IMR-90 (cell line): ENCODE measurements at regions not wholly inside any gene's neighbourhood (a gene's known extent, or its start where the extent isn't known, plus 50 kb on each side); places are given as distances from the start of the nearest gene placed in this dataset.

Source experiments
- ATAC-seq: fragments of 200-7000 bp; cut with Tn5 transposase; 2 replicates; pipeline ENCODE4 v1.9.1; 2020; ENCODE audit warnings: low read depth, mild to moderate bottlenecking, moderate library complexity
- BruUV-seq: library from RNA; stranded (reverse); fragments of 400-500 nt; replicated peaks from 2 replicates; lab custom pipeline; 2021; lab: Mats Ljungman, UMichigan
- CTCF ChIA-PET: fragments of 300-600 bp; formaldehyde crosslinking; extraction: SDS; loops from one replicate; lab custom pipeline; 2021; ENCODE audit warnings: antibody characterized with exemption; lab: Yijun Ruan, JAX
- POLR2A ChIA-PET: fragments of 300-600 bp; sonication (Branson Sonifier 250); formaldehyde crosslinking; loops from one replicate; lab custom pipeline; 2022; ENCODE audit warnings: antibody characterized with exemption; ENCODE audit not compliant: unreplicated experiment; lab: Charles Lee
- DNase-seq: peaks from one replicate; pipeline ENCODE4 v3.0.0; 2013
- H2AFZ ChIP-seq: replicated peaks from 2 replicates; pipeline ENCODE3; 2013; ENCODE audit warnings: low read length, mild to moderate bottlenecking; ENCODE audit not compliant: poor library complexity
- H2AK5ac ChIP-seq: 2 replicates; pipeline ENCODE4 v1.6.1; 2013; ENCODE audit warnings: low read depth, low read length, inconsistent platforms
- H2AK9ac ChIP-seq: replicated peaks from 2 replicates; pipeline ENCODE3; 2013; ENCODE audit warnings: mild to moderate bottlenecking, low read depth, low read length, moderate library complexity; ENCODE audit not compliant: poor library complexity
- H2BK120ac ChIP-seq: 2 replicates; pipeline ENCODE4 v1.6.1; 2013; ENCODE audit warnings: low read depth, low read length, inconsistent platforms
- H2BK15ac ChIP-seq: 3 replicates; pipeline ENCODE4 v1.6.1; 2013; ENCODE audit warnings: low read depth, low read length, inconsistent platforms
- H2BK20ac ChIP-seq: 2 replicates; pipeline ENCODE4 v1.6.1; 2013; ENCODE audit warnings: low read depth, mild to moderate bottlenecking, inconsistent platforms, low read length, moderate library complexity
- H2BK5ac ChIP-seq: 2 replicates; pipeline ENCODE4 v1.6.1; 2013; ENCODE audit warnings: mild to moderate bottlenecking, low read depth, low read length, inconsistent platforms; ENCODE audit not compliant: poor library complexity, severe bottlenecking
- H3K14ac ChIP-seq: replicated peaks from 2 replicates; pipeline ENCODE4 v1.6.1; 2013; ENCODE audit warnings: low read depth, low read length, inconsistent platforms
- H3K18ac ChIP-seq: 2 replicates; pipeline ENCODE4 v1.6.1; 2013; ENCODE audit warnings: low read depth, low read length, control low read depth
- H3K23ac ChIP-seq: 2 replicates; pipeline ENCODE4 v1.6.1; 2013; ENCODE audit warnings: low read depth, low read length, inconsistent platforms
- H3K27ac ChIP-seq: 2 replicates; pipeline ENCODE4 v1.5.1; 2013; ENCODE audit warnings: mild to moderate bottlenecking, control low read depth, low read length; ENCODE audit not compliant: insufficient read depth
- H3K27me3 ChIP-seq: 2 replicates; pipeline ENCODE4 v1.6.1; 2013; ENCODE audit warnings: low read length; ENCODE audit not compliant: control insufficient read depth, insufficient read depth
- H3K36me3 ChIP-seq: 2 replicates; pipeline ENCODE4 v1.6.1; 2013; ENCODE audit warnings: low read length, mixed read lengths; ENCODE audit not compliant: control insufficient read depth, insufficient read depth
- H3K4ac ChIP-seq: 2 replicates; pipeline ENCODE4 v1.6.1; 2013; ENCODE audit warnings: low read depth, low read length, inconsistent platforms
- H3K4me1 ChIP-seq: 2 replicates; pipeline ENCODE4 v1.6.1; 2013; ENCODE audit warnings: low read length, mixed read lengths; ENCODE audit not compliant: control insufficient read depth, insufficient read depth
- H3K4me2 ChIP-seq: 2 replicates; pipeline ENCODE4 v1.6.1; 2013; ENCODE audit warnings: low read depth, mild to moderate bottlenecking, control low read depth, low read length, moderate library complexity
- H3K4me3 ChIP-seq: 2 replicates; pipeline ENCODE4 v1.5.1; 2013; ENCODE audit warnings: low read depth, mild to moderate bottlenecking, control low read depth, low read length, moderate library complexity; ENCODE audit not compliant: insufficient read depth
- H3K56ac ChIP-seq: 2 replicates; pipeline ENCODE4 v1.6.1; 2013; ENCODE audit warnings: low read length, inconsistent platforms; ENCODE audit not compliant: insufficient read depth; ENCODE audit errors: extremely low read depth
- H3K79me1 ChIP-seq, 2 experiments: 2 replicates each; pipeline ENCODE4 v1.6.1; 2013; ENCODE audit warnings: low read length in 2 of 2, inconsistent platforms in 1 of 2, low read depth in 1 of 2
- H3K9ac ChIP-seq: 2 replicates; pipeline ENCODE4 v1.6.1; 2013; ENCODE audit warnings: low read depth, low read length, control low read depth
- H3K9me1 ChIP-seq: 2 replicates; pipeline ENCODE4 v1.6.1; 2013; ENCODE audit warnings: low read length, inconsistent platforms; ENCODE audit not compliant: insufficient read depth
- H3K9me3 ChIP-seq: 2 replicates; pipeline ENCODE4 v1.6.1; 2013; ENCODE audit warnings: low read length; ENCODE audit not compliant: control insufficient read depth, insufficient read depth
- H4K20me1 ChIP-seq: 2 replicates; pipeline ENCODE4 v1.6.1; 2013; ENCODE audit warnings: low read length, inconsistent platforms; ENCODE audit not compliant: insufficient read depth
- H4K5ac ChIP-seq: 2 replicates; pipeline ENCODE4 v1.6.1; 2013; ENCODE audit warnings: mild to moderate bottlenecking, low read depth, low read length, control low read depth
- H4K8ac ChIP-seq, 2 experiments: 2 replicates each; pipeline ENCODE4 v1.6.1; 2013; ENCODE audit warnings: low read depth in 2 of 2, low read length in 2 of 2, control low read depth in 1 of 2, inconsistent platforms in 1 of 2
- H4K91ac ChIP-seq: 2 replicates; pipeline ENCODE4 v1.6.1; 2013; ENCODE audit warnings: low read depth, low read length, inconsistent platforms; ENCODE audit not compliant: insufficient read depth
- BHLHE40 ChIP-seq: fragments of 150-350 bp; IDR thresholded peaks from 2 replicates; pipeline ENCODE4 v1.6.1; 2016; ENCODE audit warnings: mild to moderate bottlenecking, low read depth, low read length
- CEBPB ChIP-seq: IDR thresholded peaks from 2 replicates; pipeline ENCODE4 v1.6.1; 2012; ENCODE audit warnings: low read depth, low read length, improper control_type of control experiment
- CHD1 ChIP-seq: IDR thresholded peaks from 2 replicates; pipeline ENCODE4 v1.6.1; 2012; ENCODE audit warnings: low read depth, low read length, improper control_type of control experiment
- FOS ChIP-seq: fragments of 150-350 bp; IDR thresholded peaks from 2 replicates; pipeline ENCODE4 v1.6.1; 2016; ENCODE audit warnings: low read depth, low read length
- MAFK ChIP-seq: IDR thresholded peaks from 2 replicates; pipeline ENCODE4 v1.6.1; 2012; ENCODE audit warnings: low read depth, low read length, improper control_type of control experiment
- MAZ ChIP-seq: IDR thresholded peaks from 2 replicates; pipeline ENCODE4 v1.6.1; 2012; ENCODE audit warnings: low read depth, mild to moderate bottlenecking, low read length, improper control_type of control experiment, moderate library complexity, borderline replicate concordance
- MXI1 ChIP-seq: IDR thresholded peaks from 2 replicates; pipeline ENCODE4 v1.6.1; 2012; ENCODE audit warnings: low read depth, mild to moderate bottlenecking, low read length, moderate library complexity, borderline replicate concordance
- NFE2L2 ChIP-seq: fragments of 150-350 bp; IDR thresholded peaks from 2 replicates; pipeline ENCODE4 v1.6.1; 2016; ENCODE audit warnings: low read depth, mild to moderate bottlenecking, low read length
- POLR2A ChIP-seq: IDR thresholded peaks from 2 replicates; pipeline ENCODE4 v1.6.1; 2012; ENCODE audit warnings: mild to moderate bottlenecking, low read depth, low read length
- RAD21 ChIP-seq: IDR thresholded peaks from 2 replicates; pipeline ENCODE4 v1.6.1; 2012; ENCODE audit warnings: low read length, improper control_type of control experiment
- RCOR1 ChIP-seq: IDR thresholded peaks from 2 replicates; pipeline ENCODE4 v1.6.1; 2012; ENCODE audit warnings: mild to moderate bottlenecking, low read length, improper control_type of control experiment; ENCODE audit not compliant: insufficient replicate concordance
- RFX5 ChIP-seq: IDR thresholded peaks from 2 replicates; pipeline ENCODE4 v1.8.0; 2012; ENCODE audit warnings: low read depth, mild to moderate bottlenecking, low read length, moderate library complexity
- SMC3 ChIP-seq: fragments of 150-350 bp; IDR thresholded peaks from 2 replicates; pipeline ENCODE4 v1.6.1; 2016; ENCODE audit warnings: low read depth, mild to moderate bottlenecking, antibody characterized with exemption, low read length, moderate library complexity
- WGBS, 2 experiments: methylation state at CpG; one replicate each; pipeline versions ENCODE4 v1.1.5 to v1.1.7; 2013; ENCODE audit warnings: missing lambda C conversion rate in 2 of 2; ENCODE audit not compliant: insufficient read length in 1 of 2; ENCODE audit errors: extremely low coverage in 2 of 2; 5-methylcytosine and 5-hydroxymethylcytosine counted together
- dilution Hi-C: fragments of 300-500 bp; cut with HindIII; formaldehyde crosslinking; loops from one replicate; pipeline ENCODE4 v1.14.3; 2018; ENCODE audit warnings: low sequenced_read_pairs; ENCODE audit not compliant: unreplicated experiment
- in situ Hi-C: fragments of 300-500 bp; cut with MboI; formaldehyde crosslinking; loops from 3 replicates; pipeline ENCODE4 v1.14.3; 2019; ENCODE audit warnings: low sequenced_read_pairs, inconsistent platforms, mixed read lengths
- intact Hi-C: fragments of 100-400 bp; cut with micrococcal nuclease; formaldehyde crosslinking; loops from 2 replicates; pipeline ENCODE4 v1.10.0; 2022
- TF ChIP-seq, protein P1 (sequence below): fragments of 150-350 bp; IDR thresholded peaks from 2 replicates; pipeline ENCODE4 v1.6.1; 2016; ENCODE audit warnings: low read depth, mild to moderate bottlenecking, low read length, moderate library complexity, borderline replicate concordance
- TF ChIP-seq, protein P2 (sequence below): conservative IDR thresholded peaks from 2 replicates; pipeline ENCODE4 v1.5.1; 2012; ENCODE audit warnings: mild to moderate bottlenecking, low read depth, low read length, improper control_type of control experiment
- TF ChIP-seq, protein P3 (sequence below): fragments of 150-350 bp; IDR thresholded peaks from 2 replicates; pipeline ENCODE4 v1.6.1; 2017; ENCODE audit warnings: mild to moderate bottlenecking, antibody characterized with exemption, low read length, low read depth

DNA sequence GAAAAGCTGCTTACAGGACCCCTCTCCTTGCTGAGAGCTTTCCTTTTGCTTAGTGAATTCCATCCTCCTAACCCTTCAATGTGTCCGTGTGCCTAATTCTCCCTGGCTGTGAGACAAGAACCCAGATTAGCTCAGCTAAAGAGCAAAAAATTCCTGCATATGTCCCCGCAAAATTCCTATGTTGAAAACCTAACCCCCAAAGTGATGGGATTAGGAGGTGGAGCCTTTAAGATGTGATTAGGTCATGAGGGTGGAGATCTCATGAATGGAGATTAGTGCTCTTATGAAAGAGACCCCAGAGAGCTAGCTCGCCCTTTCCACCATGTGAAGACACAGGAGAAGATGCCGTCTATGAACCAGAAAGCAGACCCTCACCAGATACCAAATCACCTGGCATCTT, 503.0 kb upstream of the DIAPH2 start:
- Histone ChIP-seq H3K18ac (no peak overlapping the region), H4K8ac (no peak overlapping the region), H4K91ac (no peak overlapping the region), H3K56ac (no peak overlapping the region), H3K9me3 (no peaks in the 10 kb centered on the region), H4K20me1 (no peaks in the 10 kb centered on the region), H2BK5ac (no peak overlapping the region), H3K4me3 (no peak overlapping the region), H3K9ac (no peak overlapping the region), H3K79me1 (no peaks in the 10 kb centered on the region), H2AFZ (no peak overlapping the region), H3K23ac (no peak overlapping the region), H4K5ac (no peak overlapping the region), H2AK5ac (no peak overlapping the region), H3K4ac (no peak overlapping the region), H3K36me3 (no peaks in the 10 kb centered on the region), H3K4me2 (no peak overlapping the region), H2BK20ac (no peak overlapping the region), H2BK15ac (no peak overlapping the region), H3K14ac (no peak overlapping the region), H2AK9ac (no peak overlapping the region), H3K4me1 (no peaks in the 10 kb centered on the region), H3K9me1 (no peaks in the 10 kb centered on the region), H3K27ac (no peak overlapping the region), H2BK120ac (no peak overlapping the region), H3K27me3 (no peaks in the 10 kb centered on the region)
- in situ Hi-C loops (no loop called here), intact Hi-C loops (no loop called here), dilution Hi-C loops (no loop called here)
- DNase-seq (no peak), ATAC-seq (no peak)
- POLR2A ChIA-PET: no interaction called here
- no CpG with 5 or more reads among the region's 4 CpGs for WGBS, 2 experiments
- no TSS peak for BruUV-seq
- CTCF ChIA-PET: interaction anchor here (1.0 kb wide), 1 partner anchor 21 kb away, joined by 3 read pairs; no protein-coding TSS in a partner anchor
- TF ChIP-seq, protein P1, sequence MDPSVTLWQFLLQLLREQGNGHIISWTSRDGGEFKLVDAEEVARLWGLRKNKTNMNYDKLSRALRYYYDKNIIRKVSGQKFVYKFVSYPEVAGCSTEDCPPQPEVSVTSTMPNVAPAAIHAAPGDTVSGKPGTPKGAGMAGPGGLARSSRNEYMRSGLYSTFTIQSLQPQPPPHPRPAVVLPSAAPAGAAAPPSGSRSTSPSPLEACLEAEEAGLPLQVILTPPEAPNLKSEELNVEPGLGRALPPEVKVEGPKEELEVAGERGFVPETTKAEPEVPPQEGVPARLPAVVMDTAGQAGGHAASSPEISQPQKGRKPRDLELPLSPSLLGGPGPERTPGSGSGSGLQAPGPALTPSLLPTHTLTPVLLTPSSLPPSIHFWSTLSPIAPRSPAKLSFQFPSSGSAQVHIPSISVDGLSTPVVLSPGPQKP: no peak
- TF ChIP-seq POLR2A (no peak), MAFK (no peak), MXI1 (no peak), MAZ (no peak), FOS (no peak), NFE2L2 (no peak), RFX5 (no peak), SMC3 (no peak), BHLHE40 (no peak), RAD21 (no peak), CEBPB (no peak), RCOR1 (no peak), CHD1 (no peak)
- TF ChIP-seq, protein P2, sequence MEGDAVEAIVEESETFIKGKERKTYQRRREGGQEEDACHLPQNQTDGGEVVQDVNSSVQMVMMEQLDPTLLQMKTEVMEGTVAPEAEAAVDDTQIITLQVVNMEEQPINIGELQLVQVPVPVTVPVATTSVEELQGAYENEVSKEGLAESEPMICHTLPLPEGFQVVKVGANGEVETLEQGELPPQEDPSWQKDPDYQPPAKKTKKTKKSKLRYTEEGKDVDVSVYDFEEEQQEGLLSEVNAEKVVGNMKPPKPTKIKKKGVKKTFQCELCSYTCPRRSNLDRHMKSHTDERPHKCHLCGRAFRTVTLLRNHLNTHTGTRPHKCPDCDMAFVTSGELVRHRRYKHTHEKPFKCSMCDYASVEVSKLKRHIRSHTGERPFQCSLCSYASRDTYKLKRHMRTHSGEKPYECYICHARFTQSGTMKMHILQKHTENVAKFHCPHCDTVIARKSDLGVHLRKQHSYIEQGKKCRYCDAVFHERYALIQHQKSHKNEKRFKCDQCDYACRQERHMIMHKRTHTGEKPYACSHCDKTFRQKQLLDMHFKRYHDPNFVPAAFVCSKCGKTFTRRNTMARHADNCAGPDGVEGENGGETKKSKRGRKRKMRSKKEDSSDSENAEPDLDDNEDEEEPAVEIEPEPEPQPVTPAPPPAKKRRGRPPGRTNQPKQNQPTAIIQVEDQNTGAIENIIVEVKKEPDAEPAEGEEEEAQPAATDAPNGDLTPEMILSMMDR: no peak
- TF ChIP-seq, protein P3, sequence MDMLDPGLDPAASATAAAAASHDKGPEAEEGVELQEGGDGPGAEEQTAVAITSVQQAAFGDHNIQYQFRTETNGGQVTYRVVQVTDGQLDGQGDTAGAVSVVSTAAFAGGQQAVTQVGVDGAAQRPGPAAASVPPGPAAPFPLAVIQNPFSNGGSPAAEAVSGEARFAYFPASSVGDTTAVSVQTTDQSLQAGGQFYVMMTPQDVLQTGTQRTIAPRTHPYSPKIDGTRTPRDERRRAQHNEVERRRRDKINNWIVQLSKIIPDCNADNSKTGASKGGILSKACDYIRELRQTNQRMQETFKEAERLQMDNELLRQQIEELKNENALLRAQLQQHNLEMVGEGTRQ: no peak
